CD4-positive, alpha-beta T cell treated with Interleukin-4 for 1 hour (primary cell): ENCODE measurements at regions not wholly inside any gene's neighbourhood (a gene's known extent, or its start where the extent isn't known, plus 50 kb on each side); places are given as distances from the start of the nearest gene placed in this dataset.

Source experiments
- DNase-seq, 2 donors: peaks; one replicate each; pipeline ENCODE4 v3.0.0-alpha.2; 2020 to 2022

GRCh38 chr15:46266661-46267060 is 631.8 kb downstream of the SQOR start:
- no peak for DNase-seq

GRCh38 chr15:46270481-46271147 is 635.8 kb downstream of the SQOR start:
- no peak for DNase-seq

- DNase-seq: no peak
Observed at GRCh38 chr15:46275701-46276100, 640.9 kb downstream of the SQOR start.

GRCh38 chr15:46277451-46277850 is 642.6 kb downstream of the SQOR start:
- DNase-seq: no peak

- no peak for DNase-seq
Observed at GRCh38 chr15:46278062-46278461, 643.2 kb downstream of the SQOR start.

- no peak for DNase-seq
Observed at GRCh38 chr15:46278486-46279090, 643.8 kb downstream of the SQOR start.

- DNase-seq: no peak
Observed at GRCh38 chr15:46280762-46281542, 646.1 kb downstream of the SQOR start.

- no peak for DNase-seq
Observed at GRCh38 chr15:46293550-46293949, 658.7 kb downstream of the SQOR start.

GRCh38 chr15:46296002-46296401 is 661.2 kb downstream of the SQOR start:
- no peak for DNase-seq

- no peak for DNase-seq
Observed at GRCh38 chr15:46296797-46297196, 662.0 kb downstream of the SQOR start.

- DNase-seq: no peak
Observed at GRCh38 chr15:46297766-46298165, 662.9 kb downstream of the SQOR start.

GRCh38 chr15:46300716-46301115 is 665.9 kb downstream of the SQOR start:
- DNase-seq: no peak

- no peak for DNase-seq
Observed at GRCh38 chr15:46301291-46301690, 666.5 kb downstream of the SQOR start.

- DNase-seq: no peak
Observed at GRCh38 chr15:46301826-46302225, 667.0 kb downstream of the SQOR start.

- no peak for DNase-seq
Observed at GRCh38 chr15:46304321-46304720, 669.5 kb downstream of the SQOR start.

GRCh38 chr15:46307746-46308145 is 672.9 kb downstream of the SQOR start:
- no peak for DNase-seq

- no peak for DNase-seq
Observed at GRCh38 chr15:46309914-46310313, 675.1 kb downstream of the SQOR start.

GRCh38 chr15:46312133-46312740 is 677.4 kb downstream of the SQOR start:
- DNase-seq: peak; percentile 30 to 35

GRCh38 chr15:46315434-46315833 is 680.6 kb downstream of the SQOR start:
- DNase-seq: no peak

- DNase-seq: no peak
Observed at GRCh38 chr15:46316024-46316423, 681.2 kb downstream of the SQOR start.

- no peak for DNase-seq
Observed at GRCh38 chr15:46317029-46317428, 682.2 kb downstream of the SQOR start.

- no peak for DNase-seq
Observed at GRCh38 chr15:46322753-46323152, 687.9 kb downstream of the SQOR start.

- DNase-seq: no peak
Observed at GRCh38 chr15:46326173-46326572, 691.3 kb downstream of the SQOR start.

GRCh38 chr15:46328821-46329220 is 694.0 kb downstream of the SQOR start:
- DNase-seq: no peak
